Lower leg skin (tissue), 4 donors: ENCODE measurements at regions not wholly inside any gene's neighbourhood (a gene's known extent, or its start where the extent isn't known, plus 50 kb on each side); places are given as distances from the start of the nearest gene placed in this dataset.

ENCODE experiments used
- DNase-seq, 2 donors: peaks; one replicate each; pipeline ENCODE4 v3.0.0-alpha.2; 2019; ENCODE audit warnings: low spot score in 2 of 2
- H3K4me3 ChIP-seq: fragments of 200-600 bp; sonication (generic); 2 replicates; pipeline ENCODE4 v1.5.1; 2017; ENCODE audit warnings: mild to moderate bottlenecking, low read depth; ENCODE audit not compliant: poor library complexity, severe bottlenecking
- CTCF ChIP-seq, 3 donors: fragments of 450-650 bp; IDR thresholded peaks; one replicate each; pipeline ENCODE4 v1.5.1; 2016; ENCODE audit warnings: antibody characterized with exemption in 3 of 3, mild to moderate bottlenecking in 3 of 3, moderate library complexity in 2 of 3
- POLR2A ChIP-seq, 2 donors: fragments of 450-650 bp; IDR thresholded peaks; one replicate each; pipeline ENCODE4 v1.6.1; 2016 to 2017; ENCODE audit warnings: antibody characterized with exemption in 2 of 2, mild to moderate bottlenecking in 1 of 2, moderate library complexity in 1 of 2
- WGBS, 2 donors: methylation state at CpG; one replicate each; pipeline ENCODE4 v1.1.5; 2018; 5-methylcytosine and 5-hydroxymethylcytosine counted together
- intact Hi-C: fragments of 100-400 bp; cut with DNase I; formaldehyde crosslinking; loops from one replicate; pipeline ENCODE4 v1.15.0; 2023; ENCODE audit warnings: low total_unique reads

GRCh38 chr15:62606376-62607113 lies 436.0 kb upstream of the TPM1 start:
- intact Hi-C loops, result no loop called here
- no peak overlapping the region for H3K4me3 ChIP-seq
- WGBS, 2 donors, result 83 to 85% methylated on average over 14 of the region's 14 CpGs
- DNase-seq, result no peak
- TF ChIP-seq POLR2A (IDR thresholded peaks at IDR 0.05), result no peak
- TF ChIP-seq CTCF (IDR thresholded peaks at IDR 0.05), result no peak

GRCh38 chr15:62607114-62607462 lies 435.5 kb upstream of the TPM1 start:
- intact Hi-C loops, result no loop called here
- 88 to 95% methylated on average over 1 of the region's 1 CpG for WGBS, 2 donors
- H3K4me3 ChIP-seq, result no peak overlapping the region
- no peak for DNase-seq
- TF ChIP-seq CTCF (IDR thresholded peaks at IDR 0.05) (no peak), POLR2A (IDR thresholded peaks at IDR 0.05) (no peak)

GRCh38 chr15:62607643-62608042 lies 434.9 kb upstream of the TPM1 start:
- TF ChIP-seq CTCF (IDR thresholded peaks at IDR 0.05), result no peak
- TF ChIP-seq POLR2A (IDR thresholded peaks at IDR 0.05), result no peak
- intact Hi-C loops, result no loop called here
- WGBS, 2 donors, result 95 to 96% methylated on average over 3 of the region's 3 CpGs

GRCh38 chr15:62608369-62608768 lies 434.2 kb upstream of the TPM1 start:
- intact Hi-C loops, result no loop called here
- TF ChIP-seq POLR2A (IDR thresholded peaks at IDR 0.05) (no peak), CTCF (IDR thresholded peaks at IDR 0.05) (no peak)
- no peak for DNase-seq
- 87 to 92% methylated on average over 6 of the region's 6 CpGs for WGBS, 2 donors
- no peak overlapping the region for H3K4me3 ChIP-seq

More at GRCh38 chr15:62607643-62608042, 434.9 kb upstream of the TPM1 start:
- no peak for DNase-seq
- no peak overlapping the region for H3K4me3 ChIP-seq

GRCh38 chr15:62610265-62610869 lies 432.2 kb upstream of the TPM1 start:
- TF ChIP-seq CTCF (IDR thresholded peaks at IDR 0.05), result no peak
- no peak for TF ChIP-seq POLR2A (IDR thresholded peaks at IDR 0.05)
- no peak overlapping the region for H3K4me3 ChIP-seq
- intact Hi-C loops, result no loop called here
- 39% methylated on average over 6 of the region's 6 CpGs for WGBS, 2 donors
- no peak for DNase-seq
